PFSK-1 (cell line): ENCODE measurements at regions not wholly inside any gene's neighbourhood (a gene's known extent, or its start where the extent isn't known, plus 50 kb on each side); places are given as distances from the start of the nearest gene placed in this dataset.

ENCODE experiments used
- FOXP2 ChIP-seq: optimal IDR thresholded peaks from 2 replicates; pipeline ENCODE3; 2011; ENCODE audit warnings: borderline replicate concordance, control low read depth, inconsistent platforms; ENCODE audit not compliant: insufficient read depth; ENCODE audit errors: extremely low read length, extremely low read depth
- POLR2AphosphoS5 ChIP-seq: IDR thresholded peaks from 2 replicates; pipeline ENCODE4 v1.6.1; 2012; ENCODE audit warnings: low read depth, mild to moderate bottlenecking, control low read depth, low read length, moderate library complexity
- REST ChIP-seq, 2 experiments: IDR thresholded peaks; 2 replicates each; pipeline versions ENCODE4 v1.6.1 to v1.8.0; 2011 to 2012; ENCODE audit warnings: low read depth in 2 of 2, low read length in 2 of 2, control low read depth in 1 of 2, inconsistent platforms in 1 of 2, mild to moderate bottlenecking in 1 of 2, moderate library complexity in 1 of 2; ENCODE audit not compliant: insufficient read depth in 1 of 2
- SIN3A ChIP-seq: IDR thresholded peaks from 2 replicates; pipeline ENCODE4 v1.6.1; 2012; ENCODE audit warnings: mild to moderate bottlenecking, low read length, moderate library complexity, borderline replicate concordance; ENCODE audit not compliant: insufficient read depth
- TAF1 ChIP-seq: IDR thresholded peaks from 2 replicates; pipeline ENCODE4 v1.6.1; 2012; ENCODE audit warnings: low read length, control low read depth, borderline replicate concordance; ENCODE audit not compliant: insufficient read depth

- TF ChIP-seq SIN3A: no peak
Measured at GRCh38 chr4:122980860-122981259, 58.5 kb upstream of the NUDT6 start.

GRCh38 chr4:122988696-122989095 is 66.3 kb upstream of the NUDT6 start:
- TF ChIP-seq FOXP2 (no peak), SIN3A (no peak), POLR2AphosphoS5 (no peak), TAF1 (no peak), REST (IDR thresholded peaks at IDR 0.05; ENCODE audit: insufficient read depth in 1 of 2, low read depth in 2 of 2, low read length in 2 of 2) (no peak)

GRCh38 chr4:122990891-122991290 is 68.5 kb upstream of the NUDT6 start:
- TF ChIP-seq TAF1: no peak
- no peak for TF ChIP-seq REST (IDR thresholded peaks at IDR 0.05; ENCODE audit: insufficient read depth in 1 of 2, low read depth in 2 of 2, low read length in 2 of 2)
- no peak for TF ChIP-seq SIN3A
- no peak for TF ChIP-seq FOXP2
- TF ChIP-seq POLR2AphosphoS5: no peak

- no peak for TF ChIP-seq SIN3A
- TF ChIP-seq FOXP2: no peak
- TF ChIP-seq REST (IDR thresholded peaks at IDR 0.05; ENCODE audit: insufficient read depth in 1 of 2, low read depth in 2 of 2, low read length in 2 of 2): no peak
- TF ChIP-seq POLR2AphosphoS5: no peak
- TF ChIP-seq TAF1: no peak
Measured at GRCh38 chr4:122992057-122992456, 69.7 kb upstream of the NUDT6 start.

GRCh38 chr4:122992641-122993040 is 70.2 kb upstream of the NUDT6 start:
- no peak for TF ChIP-seq FOXP2
- TF ChIP-seq REST (IDR thresholded peaks at IDR 0.05; ENCODE audit: insufficient read depth in 1 of 2, low read depth in 2 of 2, low read length in 2 of 2): no peak
- TF ChIP-seq TAF1: no peak
- TF ChIP-seq POLR2AphosphoS5: no peak
- no peak for TF ChIP-seq SIN3A
